Ishikawa (cell line): ENCODE measurements at regions not wholly inside any gene's neighbourhood (a gene's known extent, or its start where the extent isn't known, plus 50 kb on each side); places are given as distances from the start of the nearest gene placed in this dataset.

Experiments
- CEBPB ChIP-seq: IDR thresholded peaks from 2 replicates; pipeline ENCODE4 v1.6.1; 2012
- CREB1 ChIP-seq: IDR thresholded peaks from 2 replicates; pipeline ENCODE4 v1.6.1; 2012; ENCODE audit warnings: low read depth
- EGR1 ChIP-seq: IDR thresholded peaks from 2 replicates; pipeline ENCODE4 v1.6.1; 2012
- EP300 ChIP-seq: IDR thresholded peaks from 2 replicates; pipeline ENCODE4 v1.6.1; 2012; ENCODE audit warnings: borderline replicate concordance
- FOXM1 ChIP-seq: IDR thresholded peaks from 2 replicates; pipeline ENCODE4 v1.6.1; 2012; ENCODE audit warnings: low read depth, borderline replicate concordance
- MAX ChIP-seq: IDR thresholded peaks from 2 replicates; pipeline ENCODE4 v1.6.1; 2012
- NFIC ChIP-seq: IDR thresholded peaks from 2 replicates; pipeline ENCODE4 v1.6.1; 2012
- RAD21 ChIP-seq: IDR thresholded peaks from 2 replicates; pipeline ENCODE4 v1.6.1; 2012; ENCODE audit warnings: low read depth
- REST ChIP-seq: IDR thresholded peaks from 2 replicates; pipeline ENCODE4 v1.6.1; 2012; ENCODE audit warnings: low read depth, mild to moderate bottlenecking
- TAF1 ChIP-seq: IDR thresholded peaks from 2 replicates; pipeline ENCODE4 v1.6.1; 2012; ENCODE audit warnings: low read depth, mild to moderate bottlenecking
- TCF12 ChIP-seq: IDR thresholded peaks from 2 replicates; pipeline ENCODE4 v1.6.1; 2012; ENCODE audit warnings: low read depth
- YY1 ChIP-seq: IDR thresholded peaks from 2 replicates; pipeline ENCODE4 v1.6.1; 2012; ENCODE audit warnings: low read depth
- ZBTB7A ChIP-seq: IDR thresholded peaks from 2 replicates; pipeline ENCODE4 v1.6.1; 2012; ENCODE audit warnings: low read depth

DNA sequence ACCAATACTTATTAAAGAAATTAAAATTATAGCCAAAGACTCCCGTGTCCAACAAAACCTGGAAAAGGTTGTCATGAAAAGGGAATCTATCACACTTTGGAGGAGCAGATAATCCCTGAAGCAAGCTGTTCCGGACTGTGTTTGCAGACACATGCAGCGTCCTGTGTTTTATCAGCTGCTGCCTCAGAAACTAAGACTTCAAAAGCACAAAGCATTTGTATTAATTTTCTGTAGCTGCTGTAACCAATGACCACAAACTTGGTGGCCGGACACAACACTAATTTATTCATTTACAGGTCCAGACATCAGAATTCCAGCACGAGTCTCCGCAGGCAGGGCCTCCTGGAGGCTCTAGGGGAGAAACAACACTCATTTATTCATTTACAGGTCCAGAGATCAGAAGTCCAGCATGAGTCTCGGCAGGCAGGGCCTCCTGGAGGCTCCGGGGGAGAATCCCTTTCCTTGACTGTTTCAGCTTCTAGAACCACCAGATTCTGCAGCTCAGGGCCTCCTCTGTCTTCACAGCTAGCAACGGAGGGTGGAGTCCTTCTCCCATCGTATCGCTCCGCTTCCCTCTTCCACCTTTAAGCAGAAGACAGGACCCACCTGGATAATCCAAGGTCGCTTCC is 465.3 kb downstream of the BRD1 start:
- TF ChIP-seq REST = no peak
- TF ChIP-seq RAD21 = no peak
- no peak for TF ChIP-seq EGR1
- TF ChIP-seq TCF12 = no peak
- TF ChIP-seq EP300 = no peak
- no peak for TF ChIP-seq CREB1
- TF ChIP-seq NFIC = no peak
- no peak for TF ChIP-seq TAF1
- TF ChIP-seq FOXM1 = no peak
- no peak for TF ChIP-seq YY1
- TF ChIP-seq CEBPB = no peak
- TF ChIP-seq ZBTB7A = no peak
- TF ChIP-seq MAX = no peak
